Astrocyte (in vitro differentiated cells and primary cell): ENCODE measurements at regions not wholly inside any gene's neighbourhood (a gene's known extent, or its start where the extent isn't known, plus 50 kb on each side); places are given as distances from the start of the nearest gene placed in this dataset.

ENCODE experiments used
- DNase-seq: peaks from one replicate; pipeline ENCODE4 v3.0.0-alpha.2; 2010; ENCODE audit warnings: low read depth
- FAIRE-seq: peaks from 2 replicates; lab custom pipeline; 2011; peaks lifted over from hg19 to GRCh38; lab: Jason Lieb, UNC
- H2AFZ ChIP-seq: 2 replicates; pipeline ENCODE4 v1.6.0; 2012; ENCODE audit warnings: low read depth, low read length, inconsistent platforms
- H3K27ac ChIP-seq: 2 replicates; pipeline ENCODE4 v1.5.1; 2011; ENCODE audit warnings: low read depth, low read length, inconsistent platforms
- H3K27me3 ChIP-seq: 2 replicates; pipeline ENCODE4 v1.6.0; 2011; ENCODE audit warnings: low read length, inconsistent platforms; ENCODE audit not compliant: insufficient read depth
- H3K36me3 ChIP-seq: 2 replicates; pipeline ENCODE4 v1.5.1; 2011; ENCODE audit warnings: low read length, inconsistent platforms; ENCODE audit not compliant: insufficient read depth
- H3K4me1 ChIP-seq: 2 replicates; pipeline ENCODE4 v1.5.1; 2011; ENCODE audit warnings: low read length, inconsistent platforms; ENCODE audit not compliant: insufficient read depth
- H3K4me2 ChIP-seq: 2 replicates; pipeline ENCODE4 v1.6.0; 2012; ENCODE audit warnings: low read length, inconsistent platforms
- H3K4me3 ChIP-seq: 2 replicates; pipeline ENCODE4 v1.5.1; 2011; ENCODE audit warnings: low read depth, mild to moderate bottlenecking, low read length, inconsistent platforms; ENCODE audit not compliant: insufficient read depth
- H3K79me2 ChIP-seq: 2 replicates; pipeline ENCODE4 v1.6.0; 2012; ENCODE audit warnings: mild to moderate bottlenecking, low read length, inconsistent platforms; ENCODE audit not compliant: insufficient read depth
- H3K9ac ChIP-seq: 2 replicates; pipeline ENCODE4 v1.6.0; 2012; ENCODE audit warnings: mild to moderate bottlenecking, low read length, inconsistent platforms
- H3K9me3 ChIP-seq: 2 replicates; pipeline ENCODE4 v1.5.1; 2012; ENCODE audit warnings: low read depth, mild to moderate bottlenecking, low read length, inconsistent platforms; ENCODE audit not compliant: insufficient read depth
- H4K20me1 ChIP-seq: 2 replicates; pipeline ENCODE4 v1.6.0; 2012; ENCODE audit warnings: low read length, inconsistent platforms; ENCODE audit not compliant: insufficient read depth
- H3K27ac Mint-ChIP-seq: one replicate; pipeline ENCODE4 v1.8.0; 2021; ENCODE audit warnings: mild to moderate bottlenecking, mixed read lengths; ENCODE audit not compliant: unreplicated experiment
- H3K27me3 Mint-ChIP-seq: one replicate; pipeline ENCODE4 v1.8.0; 2021; ENCODE audit warnings: low read depth, mixed read lengths; ENCODE audit not compliant: unreplicated experiment
- H3K36me3 Mint-ChIP-seq: one replicate; pipeline ENCODE4 v1.8.0; 2021; ENCODE audit warnings: low read depth, mixed read lengths; ENCODE audit not compliant: unreplicated experiment
- H3K4me1 Mint-ChIP-seq: one replicate; pipeline ENCODE4 v1.8.0; 2021; ENCODE audit warnings: low read depth, mixed read lengths; ENCODE audit not compliant: unreplicated experiment
- H3K4me3 Mint-ChIP-seq: one replicate; pipeline ENCODE4 v1.8.0; 2021; ENCODE audit warnings: mild to moderate bottlenecking, moderate library complexity, mixed read lengths; ENCODE audit not compliant: unreplicated experiment
- H3K9me3 Mint-ChIP-seq: one replicate; pipeline ENCODE4 v1.8.0; 2021; ENCODE audit warnings: mild to moderate bottlenecking, mixed read lengths; ENCODE audit not compliant: unreplicated experiment
- CTCF ChIP-seq: IDR thresholded peaks from 2 replicates; pipeline ENCODE4 v1.5.1; 2011; ENCODE audit warnings: low read depth, mild to moderate bottlenecking, inconsistent platforms, low read length, moderate library complexity; ENCODE audit not compliant: insufficient read depth
- EZH2 ChIP-seq: IDR thresholded peaks from 2 replicates; pipeline ENCODE4 v1.6.1; 2012; ENCODE audit warnings: mild to moderate bottlenecking, low read length, inconsistent platforms; ENCODE audit not compliant: insufficient read depth

DNA sequence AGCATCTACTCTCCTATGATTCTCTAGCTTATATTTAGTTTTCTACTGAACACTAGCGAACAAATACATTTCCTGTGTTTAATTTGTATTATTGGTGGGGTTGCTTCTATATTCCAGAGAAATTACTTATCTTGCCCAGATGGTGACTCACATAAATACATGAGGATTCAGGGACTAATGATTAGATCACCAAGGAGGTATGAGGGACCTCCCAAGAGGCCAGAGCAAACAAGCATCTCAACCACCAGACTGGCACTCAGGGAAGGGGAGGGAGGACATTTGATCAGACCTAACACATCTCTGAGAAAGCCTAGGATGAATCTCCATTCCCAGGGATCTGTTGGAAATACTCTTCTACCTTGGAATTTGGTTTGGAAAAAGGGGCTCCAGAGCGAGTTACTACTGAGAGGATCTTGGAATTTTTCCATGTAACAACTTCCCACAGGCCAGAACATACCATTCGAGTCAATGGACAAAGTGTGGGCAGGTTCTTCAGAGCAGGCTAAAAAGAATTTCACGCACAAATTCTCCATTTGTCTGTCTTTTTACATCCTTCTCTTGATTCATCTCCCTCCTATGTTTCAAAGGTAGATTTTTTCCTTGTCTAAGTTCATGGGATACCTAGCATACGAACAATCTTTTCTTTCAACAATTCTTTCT, 262.6 kb upstream of the MYOCD start:
- H3K4me2 ChIP-seq, result peak overlapping the region; percentile 61
- no peaks in the 10 kb centered on the region for H3K36me3 ChIP-seq
- H3K27me3 ChIP-seq, result no peaks in the 10 kb centered on the region
- Mint-ChIP-seq H3K27me3 (no peaks in the 10 kb centered on the region), H3K4me3 (no peak overlapping the region), H3K4me1 (peaks cover 32% of the 10 kb centered on the region), H3K9me3 (no peaks in the 10 kb centered on the region), H3K36me3 (no peaks in the 10 kb centered on the region), H3K27ac (peak overlapping the region; percentile 92)
- no peaks in the 10 kb centered on the region for H4K20me1 ChIP-seq
- peak overlapping the region; percentile 78 for H3K27ac ChIP-seq
- no peak overlapping the region for H3K4me3 ChIP-seq
- peak overlapping the region; percentile 61 for H3K9ac ChIP-seq
- H2AFZ ChIP-seq, result peak overlapping the region; percentile 58
- H3K4me1 ChIP-seq, result peaks cover 20% of the 10 kb centered on the region
- H3K9me3 ChIP-seq, result no peaks in the 10 kb centered on the region
- FAIRE-seq (peak; percentile 66), DNase-seq (peak; percentile 88)
- no peak for TF ChIP-seq CTCF
- no peak for TF ChIP-seq EZH2
- H3K79me2 ChIP-seq, result no peaks in the 10 kb centered on the region

- no peaks in the 10 kb centered on the region for H4K20me1 ChIP-seq
- H3K4me2 ChIP-seq, result peak overlapping the region; percentile 61
- no peak overlapping the region for H3K4me3 ChIP-seq
- DNase-seq (no peak), FAIRE-seq (no peak)
- H2AFZ ChIP-seq, result no peak overlapping the region
- Mint-ChIP-seq H3K27ac (peak overlapping the region; percentile 92), H3K9me3 (no peaks in the 10 kb centered on the region), H3K4me3 (no peak overlapping the region), H3K27me3 (no peaks in the 10 kb centered on the region), H3K4me1 (peaks cover 32% of the 10 kb centered on the region), H3K36me3 (no peaks in the 10 kb centered on the region)
- no peaks in the 10 kb centered on the region for H3K36me3 ChIP-seq
- no peaks in the 10 kb centered on the region for H3K9me3 ChIP-seq
- no peak for TF ChIP-seq EZH2
- TF ChIP-seq CTCF, result no peak
- H3K27ac ChIP-seq, result peak overlapping the region; percentile 78
- peaks cover 20% of the 10 kb centered on the region for H3K4me1 ChIP-seq
- no peaks in the 10 kb centered on the region for H3K79me2 ChIP-seq
- peak overlapping the region; percentile 61 for H3K9ac ChIP-seq
- no peaks in the 10 kb centered on the region for H3K27me3 ChIP-seq
Observed at GRCh38 chr17:12403881-12404398, 261.8 kb upstream of the MYOCD start.

- no peak overlapping the region for H3K4me2 ChIP-seq
- no peak overlapping the region for H2AFZ ChIP-seq
- no peaks in the 10 kb centered on the region for H4K20me1 ChIP-seq
- no peak for FAIRE-seq
- peaks cover 32% of the 10 kb centered on the region for H3K4me1 Mint-ChIP-seq
- H3K79me2 ChIP-seq, result no peaks in the 10 kb centered on the region
- H3K4me3 ChIP-seq, result no peak overlapping the region
- H3K27me3 ChIP-seq, result no peaks in the 10 kb centered on the region
- H3K9me3 Mint-ChIP-seq, result no peaks in the 10 kb centered on the region
- no peaks in the 10 kb centered on the region for H3K36me3 ChIP-seq
- H3K9ac ChIP-seq, result no peak overlapping the region
- peak; percentile 4 for DNase-seq
- peak overlapping the region; percentile 75 for H3K27ac Mint-ChIP-seq
- H3K27ac ChIP-seq, result no peak overlapping the region
- H3K27me3 Mint-ChIP-seq, result no peaks in the 10 kb centered on the region
- H3K36me3 Mint-ChIP-seq, result no peaks in the 10 kb centered on the region
- no peaks in the 10 kb centered on the region for H3K9me3 ChIP-seq
- TF ChIP-seq EZH2 (no peak), CTCF (no peak)
- H3K4me3 Mint-ChIP-seq, result no peak overlapping the region
- peaks cover 20% of the 10 kb centered on the region for H3K4me1 ChIP-seq
Observed at GRCh38 chr17:12406623-12407215, 259.0 kb upstream of the MYOCD start.
